Urinary bladder (tissue), 3 donors: ENCODE measurements at regions not wholly inside any gene's neighbourhood (a gene's known extent, or its start where the extent isn't known, plus 50 kb on each side); places are given as distances from the start of the nearest gene placed in this dataset.

Experiments used
- DNase-seq: peaks from one replicate; pipeline ENCODE4 v3.0.0-alpha.2; 2015; ENCODE audit errors: extremely low spot score
- H3K27ac ChIP-seq: one replicate; pipeline ENCODE4 v1.5.1; 2013; ENCODE audit warnings: low read depth, mild to moderate bottlenecking, moderate library complexity
- H3K36me3 ChIP-seq: one replicate; pipeline ENCODE4 v1.6.1; 2013; ENCODE audit warnings: mild to moderate bottlenecking, moderate library complexity; ENCODE audit not compliant: insufficient read depth
- H3K4me1 ChIP-seq: one replicate; pipeline ENCODE4 v1.6.1; 2013; ENCODE audit warnings: mild to moderate bottlenecking, moderate library complexity; ENCODE audit not compliant: insufficient read depth
- H3K4me3 ChIP-seq: one replicate; pipeline ENCODE4 v1.5.1; 2013; ENCODE audit warnings: low read depth, low read length
- whole genome bisulfite sequencing: extraction: QIAGEN DNeasy Blood & Tissue Kit; methylation state at CpG from one replicate; pipeline ENCODE4 v1.1.7; 2013; 5-methylcytosine and 5-hydroxymethylcytosine counted together
- donor health status: healthy with polysubstance abuse.
- donor health status: healthy.

DNA sequence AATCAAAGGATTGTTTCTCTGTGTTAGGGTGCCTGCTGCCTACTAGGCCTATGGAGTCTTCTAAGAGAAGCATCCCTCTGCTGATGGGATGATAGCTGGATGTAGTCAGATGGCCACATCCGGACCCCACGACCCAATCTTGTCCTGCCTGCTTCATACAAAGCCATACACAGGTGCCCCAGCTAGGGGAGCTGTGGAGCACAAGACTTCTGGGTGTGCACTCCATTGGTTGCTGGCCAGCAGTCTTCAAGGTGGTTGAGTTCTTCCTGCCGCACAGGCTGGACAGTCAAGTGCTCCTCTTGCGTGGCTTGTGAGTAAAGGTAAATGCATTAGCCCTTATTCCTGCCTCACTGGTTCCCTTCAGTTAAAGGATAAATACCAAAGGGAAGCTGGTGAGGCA lies 120.2 kb downstream of the TEX36 start:
- 83% methylated on average over 4 of the region's 4 CpGs for WGBS
- Histone ChIP-seq H3K4me3 (no peak overlapping the region), H3K27ac (no peak overlapping the region), H3K36me3 (no peaks in the 10 kb centered on the region), H3K4me1 (no peaks in the 10 kb centered on the region)
- DNase-seq, result no peak

DNA sequence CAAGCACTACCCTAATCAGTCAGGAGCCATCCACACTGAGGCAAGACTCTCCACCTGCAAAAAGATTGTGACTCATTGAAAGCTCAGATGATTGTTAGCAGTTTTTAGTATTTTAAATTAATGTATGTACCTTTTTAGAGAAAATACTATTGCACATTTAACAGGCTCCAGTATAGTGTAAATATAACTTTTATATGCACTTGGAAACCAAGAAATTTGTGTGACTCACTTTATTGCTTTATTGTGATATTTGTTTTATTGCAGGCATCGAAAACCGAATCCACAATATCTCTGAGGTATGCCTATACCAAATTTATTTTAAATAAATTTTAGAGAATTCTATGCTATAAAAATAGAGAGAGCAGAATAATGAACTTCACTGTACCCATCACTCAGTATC lies 122.0 kb downstream of the TEX36 start:
- no peak for DNase-seq
- WGBS, result 92% methylated on average over 2 of the region's 2 CpGs
- no peak overlapping the region for H3K27ac ChIP-seq
- no peaks in the 10 kb centered on the region for H3K4me1 ChIP-seq
- no peak overlapping the region for H3K4me3 ChIP-seq
- H3K36me3 ChIP-seq, result no peaks in the 10 kb centered on the region

DNA sequence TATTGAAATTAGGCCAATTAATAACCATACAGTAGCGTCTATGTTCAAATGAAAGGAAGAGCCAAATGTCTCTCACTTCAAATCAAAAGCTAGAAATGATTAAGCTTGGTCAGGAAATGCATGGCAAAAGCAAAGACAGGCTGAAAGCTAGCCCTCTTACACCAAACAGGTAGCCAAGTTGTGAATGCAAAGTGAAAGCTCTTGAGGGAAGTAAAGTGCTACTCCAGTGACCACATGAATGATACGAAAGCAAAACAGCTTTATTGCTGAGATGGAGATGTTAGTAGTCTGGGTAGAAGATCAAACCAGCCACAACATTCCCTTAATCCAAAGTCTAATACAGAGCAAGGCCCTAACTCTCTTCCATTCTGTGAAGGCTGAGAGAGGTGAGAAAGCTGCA lies 123.8 kb downstream of the TEX36 start:
- Histone ChIP-seq H3K4me3 (no peak overlapping the region), H3K36me3 (no peaks in the 10 kb centered on the region), H3K27ac (no peak overlapping the region), H3K4me1 (no peaks in the 10 kb centered on the region)
- no peak for DNase-seq
- WGBS, result 89% methylated on average over 2 of the region's 2 CpGs

DNA sequence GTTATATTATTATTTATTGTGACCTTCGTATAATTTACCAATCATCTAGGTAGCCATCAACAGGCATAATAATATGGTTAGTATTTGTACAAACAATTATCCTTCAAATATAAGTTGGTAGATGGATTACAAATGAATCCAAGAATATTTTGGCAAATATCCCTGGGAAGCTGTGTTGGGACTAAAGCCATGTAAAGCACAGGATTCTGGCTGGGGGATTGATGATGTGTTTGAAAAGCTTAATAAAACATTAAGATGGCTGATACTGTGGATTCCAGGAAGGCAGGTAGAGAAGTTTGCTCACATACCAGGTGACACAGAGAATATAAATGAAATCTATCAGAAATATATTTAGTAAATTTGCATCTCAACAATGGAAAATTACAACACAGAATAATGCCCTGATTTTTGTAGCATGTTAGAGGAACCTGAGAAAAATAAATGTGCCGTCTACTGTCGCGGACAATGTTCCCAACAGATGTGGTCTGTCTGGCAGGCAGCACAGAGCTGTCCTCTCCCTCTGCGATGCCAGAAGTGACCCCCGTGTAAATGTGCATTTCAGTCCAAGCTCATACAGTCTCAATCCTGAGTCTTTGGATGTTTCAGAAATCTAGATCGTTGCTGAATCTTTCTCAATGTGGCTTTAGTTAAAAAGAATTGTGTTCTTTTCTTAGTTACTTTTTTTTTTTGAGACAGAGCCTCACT lies 125.0 kb downstream of the TEX36 start:
- H3K4me1 ChIP-seq, result no peaks in the 10 kb centered on the region
- WGBS, result 37% methylated on average over 7 of the region's 7 CpGs
- H3K4me3 ChIP-seq, result no peak overlapping the region
- H3K36me3 ChIP-seq, result no peaks in the 10 kb centered on the region
- no peak overlapping the region for H3K27ac ChIP-seq
- DNase-seq, result no peak

DNA sequence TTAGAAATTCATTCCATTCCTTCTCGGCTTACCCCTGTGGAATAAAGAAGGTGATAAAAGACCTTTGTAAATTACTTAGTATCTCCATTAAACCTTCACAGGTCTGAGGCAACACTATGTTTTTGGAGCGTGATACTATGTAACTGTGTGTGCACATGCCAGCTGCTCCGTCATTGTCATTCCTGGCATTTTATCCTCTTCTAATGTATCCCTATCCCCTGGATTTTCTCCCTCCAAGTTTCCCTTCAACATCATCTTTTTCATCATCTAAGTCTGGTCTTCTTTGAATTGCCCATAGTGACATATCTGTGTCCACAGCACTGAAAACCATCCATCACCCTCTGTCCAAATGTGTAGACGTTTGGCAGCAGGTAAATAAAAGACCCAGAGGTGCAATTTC lies 125.7 kb downstream of the TEX36 start:
- H3K4me3 ChIP-seq, result no peak overlapping the region
- H3K27ac ChIP-seq, result no peak overlapping the region
- H3K4me1 ChIP-seq, result no peaks in the 10 kb centered on the region
- 27% methylated on average over 4 of the region's 4 CpGs for WGBS
- DNase-seq, result no peak
- no peaks in the 10 kb centered on the region for H3K36me3 ChIP-seq

DNA sequence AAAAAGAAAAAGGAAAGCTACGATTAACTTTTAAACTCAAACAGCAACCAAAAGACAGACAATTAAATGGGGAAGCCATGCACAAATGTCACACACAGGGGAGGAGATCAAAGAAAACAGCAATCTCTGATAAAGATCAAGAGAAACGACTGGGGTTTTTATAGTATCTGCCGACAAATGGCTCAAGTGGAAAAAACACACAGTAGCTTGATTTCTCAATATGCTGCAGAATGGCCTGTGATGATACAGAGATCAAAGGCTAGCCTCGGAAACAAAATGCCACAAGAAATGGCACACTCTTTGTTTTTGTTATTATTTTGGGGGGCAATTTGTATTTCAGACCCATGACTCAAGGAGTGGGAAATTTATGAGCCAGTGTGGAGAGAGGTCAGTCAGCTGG lies 126.1 kb downstream of the TEX36 start:
- no peaks in the 10 kb centered on the region for H3K4me1 ChIP-seq
- no peaks in the 10 kb centered on the region for H3K36me3 ChIP-seq
- H3K27ac ChIP-seq, result no peak overlapping the region
- H3K4me3 ChIP-seq, result no peak overlapping the region
- no peak for DNase-seq
- 31% methylated on average over 4 of the region's 4 CpGs for WGBS

DNA sequence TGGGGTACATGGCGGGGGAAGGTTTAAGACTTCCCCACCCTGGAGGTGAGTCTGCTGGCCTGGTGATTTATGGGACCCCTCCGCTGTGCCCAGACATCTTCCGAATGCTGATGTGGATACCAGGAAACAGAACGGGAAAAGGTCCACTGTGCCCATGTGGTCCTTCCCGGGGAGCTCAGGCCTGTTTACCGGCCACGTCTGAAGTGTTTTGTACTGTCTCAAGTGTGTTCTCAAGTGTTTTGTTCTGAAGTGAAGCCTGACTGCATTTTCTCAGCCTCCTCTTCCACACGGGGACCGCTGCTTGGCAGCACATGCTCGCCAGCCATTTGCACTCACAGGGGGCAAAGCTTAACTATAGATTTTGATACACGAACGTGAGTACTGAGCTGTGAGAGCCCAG lies 127.2 kb downstream of the TEX36 start:
- WGBS, result 75% methylated on average over 12 of the region's 12 CpGs
- H3K4me3 ChIP-seq, result no peak overlapping the region
- H3K36me3 ChIP-seq, result no peaks in the 10 kb centered on the region
- DNase-seq, result no peak
- no peaks in the 10 kb centered on the region for H3K4me1 ChIP-seq
- no peak overlapping the region for H3K27ac ChIP-seq

DNA sequence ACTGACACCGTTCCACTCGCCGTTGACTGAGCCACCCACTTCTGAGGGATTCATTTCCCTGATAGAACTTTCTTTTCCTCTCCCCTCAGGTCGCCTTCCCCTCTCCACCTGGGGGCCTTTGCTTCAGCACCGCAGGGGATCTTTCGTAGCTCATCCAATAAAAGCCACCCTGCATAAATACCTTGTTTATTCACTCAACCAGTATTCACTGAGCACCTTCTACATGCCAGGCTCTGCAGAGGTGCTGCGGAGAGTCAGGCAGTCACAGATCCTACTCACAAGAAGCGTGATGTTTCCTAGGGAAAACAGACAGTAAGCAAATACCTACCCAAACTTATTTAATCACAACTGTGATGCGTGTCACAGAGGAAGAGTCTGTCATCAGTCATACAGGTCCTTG lies 127.7 kb downstream of the TEX36 start:
- Histone ChIP-seq H3K4me3 (no peak overlapping the region), H3K27ac (no peak overlapping the region), H3K4me1 (no peaks in the 10 kb centered on the region), H3K36me3 (no peaks in the 10 kb centered on the region)
- DNase-seq, result no peak
- 77% methylated on average over 9 of the region's 9 CpGs for whole genome bisulfite sequencing

DNA sequence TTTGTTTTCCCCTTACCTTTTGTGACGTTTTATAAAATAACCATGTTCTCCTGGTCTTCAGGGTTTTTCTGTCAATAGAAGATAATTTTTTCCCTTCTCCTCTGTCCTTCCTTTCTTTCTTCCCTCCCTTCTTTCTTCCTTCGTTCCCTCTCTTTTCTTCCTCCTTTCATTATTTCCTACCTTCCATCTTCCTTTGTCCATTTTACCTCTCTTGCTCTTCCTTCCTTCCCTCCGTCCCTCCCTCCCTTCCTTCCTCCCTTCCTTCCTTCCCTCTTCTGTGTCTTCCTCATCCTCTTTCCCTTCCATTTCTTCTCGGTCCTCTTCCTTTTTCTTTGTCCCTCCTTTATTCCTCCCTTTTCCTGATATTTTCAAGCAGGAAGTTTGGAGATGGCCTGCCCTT lies 128.2 kb downstream of the TEX36 start:
- DNase-seq, result no peak
- no peaks in the 10 kb centered on the region for H3K4me1 ChIP-seq
- H3K4me3 ChIP-seq, result no peak overlapping the region
- 78% methylated on average over 4 of the region's 4 CpGs for WGBS
- no peaks in the 10 kb centered on the region for H3K36me3 ChIP-seq
- no peak overlapping the region for H3K27ac ChIP-seq

DNA sequence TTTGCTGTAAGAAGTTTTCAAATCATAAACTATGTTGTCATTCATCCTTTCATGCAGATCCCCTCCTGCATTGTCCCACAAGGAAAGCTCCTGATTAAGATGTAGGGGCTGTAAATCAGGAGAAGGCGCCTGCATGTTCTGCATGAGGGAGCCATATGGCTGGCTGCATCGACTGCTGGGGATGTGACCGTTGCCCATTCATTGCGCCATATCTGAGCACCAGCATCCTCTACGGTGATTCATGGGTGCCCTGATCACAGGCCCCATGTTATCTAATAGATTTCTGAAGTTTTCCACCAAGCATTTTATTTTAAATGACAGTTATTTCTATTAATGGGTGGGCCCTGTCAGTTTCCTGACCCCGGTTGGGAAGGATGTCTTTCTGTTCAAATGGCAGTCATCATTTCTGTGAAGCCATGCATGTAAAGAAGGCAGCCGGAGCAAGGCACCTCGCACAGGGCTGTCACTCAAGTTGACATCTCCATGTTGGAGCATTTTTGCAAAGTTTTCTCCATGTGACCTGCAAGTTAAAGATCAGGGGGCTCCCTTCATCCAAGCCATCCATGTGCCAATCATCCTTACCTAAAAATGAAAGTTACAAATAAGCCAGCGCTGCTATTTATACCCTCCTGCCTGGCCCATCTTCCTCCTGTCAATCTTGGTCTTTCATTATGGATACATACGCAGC lies 128.8 kb downstream of the TEX36 start:
- WGBS, result 92% methylated on average over 10 of the region's 10 CpGs
- no peak overlapping the region for H3K4me3 ChIP-seq
- no peak for DNase-seq
- no peaks in the 10 kb centered on the region for H3K4me1 ChIP-seq
- no peaks in the 10 kb centered on the region for H3K36me3 ChIP-seq
- no peak overlapping the region for H3K27ac ChIP-seq

DNA sequence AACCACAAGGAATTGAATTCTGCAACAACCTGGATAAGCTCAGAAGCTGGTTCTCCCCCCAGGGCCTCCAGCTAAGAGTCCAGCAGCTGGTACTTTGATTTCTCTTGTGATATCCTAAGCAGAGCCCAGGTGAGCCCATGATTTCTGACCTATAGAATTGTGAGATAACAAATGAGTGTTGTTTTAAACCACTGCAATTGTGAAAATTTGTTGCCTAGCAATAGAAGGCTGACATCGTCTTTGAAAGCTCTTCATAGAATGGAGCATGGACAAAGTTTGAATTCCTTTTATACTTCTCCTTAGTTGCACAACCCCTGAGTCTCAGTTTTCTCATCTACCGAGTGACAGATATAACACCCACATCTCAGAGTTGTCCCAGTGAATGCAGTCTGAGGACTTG lies 129.9 kb downstream of the TEX36 start:
- no peak for DNase-seq
- Histone ChIP-seq H3K27ac (no peak overlapping the region), H3K4me1 (no peaks in the 10 kb centered on the region), H3K36me3 (no peaks in the 10 kb centered on the region), H3K4me3 (no peak overlapping the region)
- 94% methylated on average over 2 of the region's 2 CpGs for WGBS

DNA sequence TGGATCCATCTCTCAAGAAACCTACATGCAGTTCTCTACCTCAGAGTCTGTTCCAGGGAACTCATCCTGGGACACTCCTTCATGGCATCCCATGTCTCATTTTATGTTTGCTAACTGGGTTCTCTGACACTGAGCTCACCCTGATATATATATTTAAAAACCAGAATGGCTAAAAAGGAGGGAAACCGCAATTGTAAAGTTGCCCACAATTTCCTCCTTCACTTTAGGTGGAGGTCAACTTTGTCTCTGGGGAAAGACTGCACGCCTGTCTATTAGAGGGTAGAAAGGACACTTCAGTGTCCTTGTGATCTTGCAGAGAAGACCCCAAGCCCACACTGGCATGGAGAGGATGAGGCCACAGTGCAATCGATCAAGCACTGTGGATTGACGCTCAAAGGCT lies 131.7 kb downstream of the TEX36 start:
- Histone ChIP-seq H3K36me3 (no peaks in the 10 kb centered on the region), H3K4me1 (no peaks in the 10 kb centered on the region), H3K4me3 (no peak overlapping the region), H3K27ac (no peak overlapping the region)
- WGBS, result 96% methylated on average over 4 of the region's 4 CpGs
- no peak for DNase-seq

DNA sequence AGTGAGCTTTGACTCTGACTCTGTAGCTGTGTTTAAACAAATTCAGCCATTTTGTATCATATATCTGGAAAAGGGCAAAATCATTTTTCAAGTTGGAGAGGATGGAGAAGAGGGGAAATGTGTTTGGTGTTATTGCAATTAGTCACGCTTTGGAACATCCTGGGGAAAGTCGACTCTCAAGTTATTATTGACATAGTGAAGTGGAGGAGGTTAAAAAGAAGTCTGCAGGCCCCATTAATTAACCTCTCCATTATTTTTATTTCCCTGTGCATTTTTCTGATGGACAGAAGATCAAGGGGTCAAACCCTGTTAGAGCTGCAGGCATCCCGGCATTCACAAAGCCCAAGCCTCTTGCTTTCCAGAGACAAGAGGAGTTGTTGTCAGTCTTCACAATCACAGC lies 132.6 kb downstream of the TEX36 start:
- WGBS, result 56% methylated on average over 3 of the region's 3 CpGs
- Histone ChIP-seq H3K4me3 (no peak overlapping the region), H3K4me1 (no peaks in the 10 kb centered on the region), H3K36me3 (no peaks in the 10 kb centered on the region), H3K27ac (no peak overlapping the region)
- DNase-seq, result no peak

DNA sequence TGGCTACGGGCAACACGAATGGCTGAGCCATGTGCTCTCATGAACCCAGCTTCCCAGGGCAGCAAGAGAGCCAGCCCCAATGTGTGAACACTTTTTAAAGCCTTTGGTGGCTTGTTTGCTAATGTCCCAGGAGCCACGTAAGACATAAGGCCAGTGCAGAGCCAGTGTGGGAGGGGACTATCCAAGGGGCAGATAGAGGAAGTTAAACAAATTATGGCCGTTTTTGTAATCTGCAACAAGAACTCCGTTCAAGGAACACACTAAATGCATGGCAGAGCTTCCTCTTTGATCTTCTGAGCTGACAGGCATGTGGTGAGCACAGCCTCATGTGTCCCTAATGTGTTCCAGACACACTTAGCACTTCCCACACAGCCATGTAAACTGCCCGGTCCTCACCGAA lies 133.3 kb downstream of the TEX36 start:
- 32% methylated on average over 7 of the region's 7 CpGs for WGBS
- no peaks in the 10 kb centered on the region for H3K4me1 ChIP-seq
- H3K27ac ChIP-seq, result no peak overlapping the region
- H3K4me3 ChIP-seq, result no peak overlapping the region
- no peaks in the 10 kb centered on the region for H3K36me3 ChIP-seq
- no peak for DNase-seq
